AG04449 (cell line): ENCODE measurements at regions not wholly inside any gene's neighbourhood (a gene's known extent, or its start where the extent isn't known, plus 50 kb on each side); places are given as distances from the start of the nearest gene placed in this dataset.
A peak's percentile ranks its signal among the peaks of the same experiment; 100 is the strongest.

ENCODE experiments used
- CTCF ChIA-PET: fragments of 350-600 bp; formaldehyde crosslinking; extraction: SDS; loops from one replicate; lab custom pipeline; 2021; ENCODE audit warnings: antibody characterized with exemption; lab: Yijun Ruan, JAX
- POLR2A ChIA-PET: fragments of 400-600, 350-600 bp; formaldehyde crosslinking; extraction: SDS; loops from one replicate; lab custom pipeline; 2020; ENCODE audit warnings: antibody characterized with exemption, inconsistent platforms; lab: Yijun Ruan, JAX
- DNase-seq: peaks from one replicate; pipeline ENCODE4 v3.0.0-alpha.2; 2010; ENCODE audit warnings: low read depth, low spot score
- H3K4me3 ChIP-seq: 2 replicates; pipeline ENCODE4 v1.5.1; 2011; ENCODE audit warnings: low read depth, mild to moderate bottlenecking, control low read depth, low read length
- TF ChIP-seq, protein P1 (sequence below): IDR thresholded peaks from one replicate; pipeline ENCODE4 v1.5.1; 2011; ENCODE audit warnings: mild to moderate bottlenecking, moderate library complexity, low read length, control low read depth, inconsistent platforms; ENCODE audit not compliant: insufficient read depth; ENCODE audit errors: missing control alignments

- CTCF ChIA-PET = no interaction called here
- DNase-seq = no peak
- no peak overlapping the region for H3K4me3 ChIP-seq
Observed at GRCh38 chr5:145375521-145375920, 459.6 kb downstream of the PRELID2 start.

GRCh38 chr5:145365464-145365863 is 469.7 kb downstream of the PRELID2 start:
- DNase-seq = no peak
- TF ChIP-seq, protein P1, sequence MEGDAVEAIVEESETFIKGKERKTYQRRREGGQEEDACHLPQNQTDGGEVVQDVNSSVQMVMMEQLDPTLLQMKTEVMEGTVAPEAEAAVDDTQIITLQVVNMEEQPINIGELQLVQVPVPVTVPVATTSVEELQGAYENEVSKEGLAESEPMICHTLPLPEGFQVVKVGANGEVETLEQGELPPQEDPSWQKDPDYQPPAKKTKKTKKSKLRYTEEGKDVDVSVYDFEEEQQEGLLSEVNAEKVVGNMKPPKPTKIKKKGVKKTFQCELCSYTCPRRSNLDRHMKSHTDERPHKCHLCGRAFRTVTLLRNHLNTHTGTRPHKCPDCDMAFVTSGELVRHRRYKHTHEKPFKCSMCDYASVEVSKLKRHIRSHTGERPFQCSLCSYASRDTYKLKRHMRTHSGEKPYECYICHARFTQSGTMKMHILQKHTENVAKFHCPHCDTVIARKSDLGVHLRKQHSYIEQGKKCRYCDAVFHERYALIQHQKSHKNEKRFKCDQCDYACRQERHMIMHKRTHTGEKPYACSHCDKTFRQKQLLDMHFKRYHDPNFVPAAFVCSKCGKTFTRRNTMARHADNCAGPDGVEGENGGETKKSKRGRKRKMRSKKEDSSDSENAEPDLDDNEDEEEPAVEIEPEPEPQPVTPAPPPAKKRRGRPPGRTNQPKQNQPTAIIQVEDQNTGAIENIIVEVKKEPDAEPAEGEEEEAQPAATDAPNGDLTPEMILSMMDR = no peak
- ChIA-PET CTCF (interaction anchor here (2.3 kb wide), 1 partner anchor 18 kb away, joined by 10 read pairs; no protein-coding TSS in a partner anchor), POLR2A (no interaction called here)
- H3K4me3 ChIP-seq = no peak overlapping the region

More at GRCh38 chr5:145375521-145375920, 459.6 kb downstream of the PRELID2 start:
- POLR2A ChIA-PET = no interaction called here
- TF ChIP-seq, protein P1 = no peak

DNA sequence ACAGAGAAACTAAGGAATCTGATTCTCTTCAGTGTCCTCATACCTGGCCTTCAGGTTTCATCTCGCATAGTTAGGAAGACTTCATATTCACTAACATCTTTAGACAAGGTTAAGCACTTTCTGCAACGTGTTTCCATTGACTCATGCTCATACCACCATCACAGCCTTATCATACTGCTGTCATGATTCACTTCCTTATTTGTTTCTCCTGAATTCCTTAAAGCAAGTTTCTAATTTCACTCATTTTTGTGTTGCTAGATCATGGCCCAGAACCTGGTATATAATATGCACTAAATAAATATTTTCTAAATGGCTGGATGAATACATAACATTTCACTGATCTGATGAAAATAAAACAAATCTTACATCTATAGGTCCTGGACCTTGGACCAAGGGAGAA is 472.9 kb downstream of the PRELID2 start:
- TF ChIP-seq, protein P1 = no peak
- DNase-seq = peak; percentile 70
- no peak overlapping the region for H3K4me3 ChIP-seq
- CTCF ChIA-PET = interaction anchor here (1.1 to 1.7 kb wide), 2 partner anchors 16 to 1158 kb away, joined by 3 to 10 read pairs; no protein-coding TSS in a partner anchor
- POLR2A ChIA-PET = no interaction called here

- ChIA-PET POLR2A (interaction anchor here (0.6 kb wide), 1 partner anchor 214 kb away, joined by 3 read pairs; no protein-coding TSS in a partner anchor), CTCF (interaction anchor here (0.8 to 1.7 kb wide), 4 partner anchors 12 to 876 kb away, joined by 3 to 10 read pairs (median 4); no protein-coding TSS in a partner anchor)
- TF ChIP-seq, protein P1 = no peak
- no peak overlapping the region for H3K4me3 ChIP-seq
- no peak for DNase-seq
Observed at GRCh38 chr5:145360936-145361335, 474.2 kb downstream of the PRELID2 start.

DNA sequence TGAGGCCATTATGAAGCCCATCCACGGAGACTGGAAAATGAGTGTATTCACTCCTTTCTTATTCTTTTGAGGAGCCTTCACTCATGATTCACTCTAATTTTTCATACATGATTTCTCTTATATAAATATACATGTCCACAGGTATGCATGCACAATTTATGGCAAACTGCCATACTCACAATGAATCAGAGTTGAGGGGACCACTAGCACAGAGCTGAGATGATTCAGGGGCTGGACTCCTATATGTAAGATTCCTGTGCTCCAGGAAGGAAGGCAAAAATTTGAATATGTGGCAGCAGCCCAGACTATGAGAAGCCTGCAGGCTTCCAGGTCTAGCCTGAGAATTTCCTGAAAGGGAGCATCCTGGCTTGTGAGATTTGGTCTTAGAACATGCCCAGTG is 484.6 kb downstream of the PRELID2 start:
- DNase-seq = peak; percentile 17
- TF ChIP-seq, protein P1 = no peak
- H3K4me3 ChIP-seq = no peak overlapping the region
- POLR2A ChIA-PET = no interaction called here
- CTCF ChIA-PET = interaction anchor here (1.0 kb wide), 1 partner anchor 1145 kb away, joined by 5 read pairs; no protein-coding TSS in a partner anchor

- no peak overlapping the region for H3K4me3 ChIP-seq
- no peak for DNase-seq
- TF ChIP-seq, protein P1 = peak; percentile 62
- CTCF ChIA-PET = interaction anchor here (0.6 to 3.0 kb wide), 34 partner anchors 8 to 1162 kb away, joined by 3 to 22 read pairs (median 4); no protein-coding TSS in a partner anchor
- POLR2A ChIA-PET = no interaction called here
Observed at GRCh38 chr5:145347026-145347616, 488.0 kb downstream of the PRELID2 start.
